H1 (cell line): ENCODE measurements at regions not wholly inside any gene's neighbourhood (a gene's known extent, or its start where the extent isn't known, plus 50 kb on each side); places are given as distances from the start of the nearest gene placed in this dataset.

Source experiments
- CTCF ChIA-PET: fragments of 300-600 bp; sonication (Branson Sonifier 250); formaldehyde crosslinking; loops from one replicate; lab custom pipeline; 2021; ENCODE audit not compliant: partially characterized antibody; lab: Charles Lee
- POLR2A ChIA-PET: fragments of 300-600 bp; sonication (Branson Sonifier 250); formaldehyde crosslinking; loops from one replicate; lab custom pipeline; 2021; ENCODE audit warnings: inconsistent platforms; ENCODE audit not compliant: partially characterized antibody; lab: Charles Lee
- DNase-seq, 2 experiments: peaks; one replicate each; pipeline versions ENCODE4 v3.0.0 to v3.0.0-alpha.2; 2010 to 2022; ENCODE audit warnings: low spot score in 2 of 2, low read depth in 1 of 2, mixed read lengths in 1 of 2
- FAIRE-seq: peaks from 2 replicates; lab custom pipeline; 2011; peaks lifted over from hg19 to GRCh38; lab: Jason Lieb, UNC
- H2AFZ ChIP-seq: 2 replicates; pipeline ENCODE4 v1.8.1; 2012; ENCODE audit warnings: low read length, inconsistent platforms
- H2AK5ac ChIP-seq: 2 replicates; pipeline ENCODE4 v1.6.1; 2013; ENCODE audit warnings: low read depth, low read length
- H2BK120ac ChIP-seq: replicated peaks from 2 replicates; pipeline ENCODE3; 2013; ENCODE audit warnings: low read depth, low read length, inconsistent platforms
- H2BK12ac ChIP-seq: 2 replicates; pipeline ENCODE4 v1.6.1; 2013; ENCODE audit warnings: low read depth, low read length
- H2BK15ac ChIP-seq: 2 replicates; pipeline ENCODE4 v1.6.1; 2013; ENCODE audit warnings: low read length
- H2BK20ac ChIP-seq: 2 replicates; pipeline ENCODE4 v1.6.1; 2013; ENCODE audit warnings: low read length
- H2BK5ac ChIP-seq: 2 replicates; pipeline ENCODE4 v1.6.1; 2013; ENCODE audit warnings: low read depth, low read length
- H3K14ac ChIP-seq: 2 replicates; pipeline ENCODE4 v1.6.1; 2013; ENCODE audit warnings: inconsistent platforms; ENCODE audit not compliant: insufficient read length
- H3K18ac ChIP-seq: 2 replicates; pipeline ENCODE4 v1.6.1; 2013; ENCODE audit warnings: low read length; ENCODE audit errors: extremely low read depth
- H3K23ac ChIP-seq: 2 replicates; pipeline ENCODE4 v1.6.1; 2013; ENCODE audit warnings: inconsistent platforms; ENCODE audit not compliant: insufficient read length
- H3K23me2 ChIP-seq: 2 replicates; pipeline ENCODE4 v1.6.1; 2013; ENCODE audit warnings: low read depth, low read length
- H3K27ac ChIP-seq: 2 replicates; pipeline ENCODE4 v1.6.1; 2011; ENCODE audit warnings: low read depth, low read length, inconsistent platforms
- H3K27me3 ChIP-seq, 4 experiments: replicated peaks in 1 of 4; 1 replicate in 1 of 4; 2 replicates in 3 of 4; pipeline versions ENCODE4 v1.6.1 to v1.8.1; 2011 to 2013; ENCODE audit warnings: low read length in 3 of 4, mild to moderate bottlenecking in 3 of 4, inconsistent platforms in 2 of 4, mixed read lengths in 2 of 4, moderate library complexity in 1 of 4; ENCODE audit not compliant: control insufficient read depth in 3 of 4, insufficient read depth in 3 of 4; ENCODE audit errors: extremely low read depth in 1 of 4
- H3K36me3 ChIP-seq, 4 experiments: 2 replicates each; pipeline versions ENCODE4 v1.6.1 to v1.8.1; 2011 to 2013; ENCODE audit warnings: mild to moderate bottlenecking in 4 of 4, low read length in 3 of 4, moderate library complexity in 2 of 4, control low read depth in 1 of 4, inconsistent platforms in 1 of 4; ENCODE audit not compliant: insufficient read depth in 4 of 4, control insufficient read depth in 2 of 4
- H3K4ac ChIP-seq: replicated peaks from 2 replicates; pipeline ENCODE3; 2013; ENCODE audit warnings: low read length, low read depth, mixed read lengths, inconsistent platforms; ENCODE audit not compliant: insufficient read length
- H3K4me1 ChIP-seq, 4 experiments: replicated peaks in 1 of 4; 1 replicate in 1 of 4; 2 replicates in 3 of 4; pipeline versions ENCODE4 v1.6.1 to v1.8.1; 2011 to 2013; ENCODE audit warnings: low read length in 3 of 4, inconsistent platforms in 2 of 4, mixed read lengths in 1 of 4; ENCODE audit not compliant: insufficient read depth in 4 of 4, control insufficient read depth in 3 of 4
- H3K4me2 ChIP-seq, 2 experiments: 2 replicates each; pipeline versions ENCODE4 v1.6.1 to v1.8.1; 2011 to 2013; ENCODE audit warnings: low read depth in 2 of 2, low read length in 2 of 2, control low read depth in 1 of 2, inconsistent platforms in 1 of 2, mild to moderate bottlenecking in 1 of 2; ENCODE audit not compliant: insufficient read depth in 1 of 2
- H3K4me3 ChIP-seq, 4 experiments: fragments of 200-600, 300-600 bp in 1 of 4; sonication (generic), shearing (Covaris generic), sonication (Bioruptor Twin) in 1 of 4; 2 replicates each; pipeline versions ENCODE4 v1.5.1 to v1.8.1; 2011 to 2016; ENCODE audit warnings: low read length in 4 of 4, low read depth in 3 of 4, control low read depth in 2 of 4, inconsistent platforms in 2 of 4, mild to moderate bottlenecking in 2 of 4, mixed read lengths in 1 of 4, moderate library complexity in 1 of 4; ENCODE audit not compliant: insufficient read depth in 2 of 4; ENCODE audit errors: extremely low read depth in 1 of 4
- H3K56ac ChIP-seq: replicated peaks from 2 replicates; pipeline ENCODE3; 2013; ENCODE audit warnings: low read depth, mild to moderate bottlenecking, mixed read lengths, low read length, inconsistent platforms; ENCODE audit not compliant: insufficient read length
- H3K79me1 ChIP-seq: 2 replicates; pipeline ENCODE4 v1.6.1; 2013; ENCODE audit warnings: low read depth, low read length, control low read depth
- H3K79me2 ChIP-seq, 2 experiments: 2 replicates each; pipeline versions ENCODE4 v1.6.1 to v1.8.1; 2012 to 2013; ENCODE audit warnings: low read length in 2 of 2, mild to moderate bottlenecking in 2 of 2, inconsistent platforms in 1 of 2; ENCODE audit not compliant: insufficient read depth in 2 of 2, control insufficient read depth in 1 of 2
- H3K9ac ChIP-seq, 4 experiments: replicated peaks in 1 of 4; 1 replicate in 1 of 4; 2 replicates in 3 of 4; pipeline versions ENCODE4 v1.6.1 to v1.8.1; 2011 to 2013; ENCODE audit warnings: low read depth in 3 of 4, low read length in 3 of 4, control low read depth in 2 of 4, mild to moderate bottlenecking in 2 of 4, moderate library complexity in 2 of 4, inconsistent platforms in 1 of 4; ENCODE audit errors: extremely low read depth in 1 of 4
- H3K9me3 ChIP-seq, 2 experiments: 2 replicates each; pipeline versions ENCODE4 v1.6.1 to v1.8.1; 2012 to 2013; ENCODE audit warnings: mild to moderate bottlenecking in 2 of 2, moderate library complexity in 2 of 2, control low read depth in 1 of 2, inconsistent platforms in 1 of 2, low read depth in 1 of 2, low read length in 1 of 2, mixed read lengths in 1 of 2; ENCODE audit not compliant: insufficient read depth in 2 of 2
- H4K20me1 ChIP-seq, 2 experiments: replicated peaks in 1 of 2; 2 replicates each; pipeline versions ENCODE3 to v1.8.1; 2011 to 2013; ENCODE audit warnings: inconsistent platforms in 2 of 2, low read length in 2 of 2, mild to moderate bottlenecking in 1 of 2; ENCODE audit not compliant: insufficient read depth in 2 of 2, control insufficient read depth in 1 of 2
- H4K5ac ChIP-seq: 2 replicates; pipeline ENCODE4 v1.6.1; 2013; ENCODE audit warnings: low read length, low read depth, mixed read lengths, inconsistent platforms; ENCODE audit not compliant: insufficient read length
- H4K8ac ChIP-seq: 2 replicates; pipeline ENCODE4 v1.8.0; 2013; ENCODE audit warnings: mild to moderate bottlenecking, moderate library complexity, low read length, inconsistent platforms; ENCODE audit not compliant: insufficient read depth; ENCODE audit errors: extremely low read depth
- H4K91ac ChIP-seq: replicated peaks from 2 replicates; pipeline ENCODE3; 2013; ENCODE audit warnings: low read length, mixed read lengths, inconsistent platforms; ENCODE audit not compliant: insufficient read length
- ATF3 ChIP-seq: IDR thresholded peaks from 2 replicates; pipeline ENCODE4 v1.6.1; 2011; ENCODE audit warnings: low read depth, mild to moderate bottlenecking, low read length; ENCODE audit not compliant: insufficient read depth
- BACH1 ChIP-seq: IDR thresholded peaks from 2 replicates; pipeline ENCODE4 v1.6.1; 2012; ENCODE audit warnings: low read length, improper control_type of control experiment
- BCL11A ChIP-seq, 2 experiments: IDR thresholded peaks; one replicate each; pipeline ENCODE4 v1.6.1; 2011; ENCODE audit warnings: low read depth in 2 of 2, low read length in 2 of 2, mild to moderate bottlenecking in 2 of 2
- CBX5 ChIP-seq: fragments of 300-800, 300-1000 bp; sonication (generic); IDR thresholded peaks from 2 replicates; pipeline ENCODE4 v1.7.1; 2016; ENCODE audit warnings: antibody characterized with exemption, low read length, low read depth
- CHD2 ChIP-seq: IDR thresholded peaks from 2 replicates; pipeline ENCODE4 v1.6.1; 2012; ENCODE audit warnings: low read length, improper control_type of control experiment
- CREB1 ChIP-seq: IDR thresholded peaks from 2 replicates; pipeline ENCODE4 v1.6.1; 2012; ENCODE audit warnings: inconsistent platforms
- E2F6 ChIP-seq: IDR thresholded peaks from 2 replicates; pipeline ENCODE4 v1.6.1; 2012; ENCODE audit warnings: inconsistent platforms
- KDM1A ChIP-seq: fragments of 200-600, 300-600 bp; sonication (generic); IDR thresholded peaks from 2 replicates; pipeline ENCODE4 v1.7.1; 2016; ENCODE audit warnings: mild to moderate bottlenecking, low read length, borderline replicate concordance
- KDM4A ChIP-seq: IDR thresholded peaks from one replicate; pipeline ENCODE4 v1.7.1; 2012; ENCODE audit warnings: low read depth, mild to moderate bottlenecking, moderate library complexity, low read length, inconsistent platforms; ENCODE audit not compliant: severe bottlenecking
- NANOG ChIP-seq: IDR thresholded peaks from 2 replicates; pipeline ENCODE4 v1.6.1; 2011; ENCODE audit warnings: low read length, low read depth, mild to moderate bottlenecking, inconsistent platforms; ENCODE audit not compliant: insufficient read depth, poor library complexity, severe bottlenecking
- PHF8 ChIP-seq: fragments of 200-600 bp; sonication (generic); conservative IDR thresholded peaks from 2 replicates; pipeline ENCODE4 v1.7.1; 2012; ENCODE audit warnings: low read depth, mild to moderate bottlenecking, inconsistent platforms, low read length, moderate library complexity
- POU5F1 ChIP-seq: IDR thresholded peaks from 2 replicates; pipeline ENCODE4 v1.6.1; 2011; ENCODE audit warnings: low read depth, mild to moderate bottlenecking, low read length, moderate library complexity
- SP2 ChIP-seq: IDR thresholded peaks from 2 replicates; pipeline ENCODE4 v1.6.1; 2012; ENCODE audit warnings: mild to moderate bottlenecking, low read length, inconsistent platforms
- SP4 ChIP-seq: IDR thresholded peaks from 2 replicates; pipeline ENCODE4 v1.6.1; 2012; ENCODE audit warnings: low read length, inconsistent platforms
- ZNF274 ChIP-seq: IDR thresholded peaks from 2 replicates; pipeline ENCODE4 v1.7.0; 2012; ENCODE audit warnings: low read length, borderline replicate concordance; ENCODE audit errors: extremely low read depth
- WGBS, 2 experiments: shearing (Covaris generic) in 1 of 2; methylation state at CpG; one replicate each; pipeline versions ENCODE4 v1.1.6 to v1.1.7; 2013 to 2015; ENCODE audit warnings: low lambda C conversion rate in 2 of 2, mixed read lengths in 2 of 2, inconsistent platforms in 1 of 2, low coverage in 1 of 2, missing lambda C conversion rate in 1 of 2; ENCODE audit not compliant: insufficient replicate concordance in 2 of 2, insufficient coverage in 1 of 2, insufficient read length in 1 of 2; ENCODE audit errors: extremely low coverage in 1 of 2, missing lambda C conversion rate in 1 of 2; 5-methylcytosine and 5-hydroxymethylcytosine counted together

- H3K79me2 ChIP-seq: no peaks in the 10 kb centered on the region
- H4K5ac ChIP-seq: no peak overlapping the region
- H2BK120ac ChIP-seq: no peak overlapping the region
- no peak overlapping the region for H3K18ac ChIP-seq
- no peak overlapping the region for H2BK12ac ChIP-seq
- no peak overlapping the region for H3K27ac ChIP-seq
- no peak overlapping the region for H3K23ac ChIP-seq
- ChIA-PET CTCF (interaction anchor here (0.9 to 1.6 kb wide), 5 partner anchors 11 to 95 kb away, joined by 3 to 4 read pairs (median 4); no protein-coding TSS in a partner anchor), POLR2A (no interaction called here)
- H3K14ac ChIP-seq: no peak overlapping the region
- FAIRE-seq: no peak
- H2AK5ac ChIP-seq: no peak overlapping the region
- H4K20me1 ChIP-seq: no peaks in the 10 kb centered on the region
- no peak overlapping the region for H3K9ac ChIP-seq
- H4K91ac ChIP-seq: no peak overlapping the region
- no peaks in the 10 kb centered on the region; a peak in 1 of 7 replicates for H3K4me1 ChIP-seq
- H3K9me3 ChIP-seq: no peaks in the 10 kb centered on the region
- H3K27me3 ChIP-seq: peaks cover 0 to 4% (median 0%) of the 10 kb centered on the region in 4 experiments; a peak in 1 of 7 replicates
- H3K56ac ChIP-seq: no peak overlapping the region
- DNase-seq: no peak
- H2BK5ac ChIP-seq: no peak overlapping the region
- WGBS, 2 experiments: 86% methylated on average over 6 of the region's 6 CpGs; no CpG with 5 or more reads in 1 of the 2 experiments
- no peak overlapping the region for H2BK15ac ChIP-seq
- H2AFZ ChIP-seq: no peak overlapping the region
- TF ChIP-seq ZNF274: no peak
- no peak for TF ChIP-seq PHF8
- no peak for TF ChIP-seq CREB1
- no peak for TF ChIP-seq E2F6
- TF ChIP-seq POU5F1: no peak
- no peak for TF ChIP-seq NANOG
- no peak for TF ChIP-seq ATF3
- TF ChIP-seq CHD2: no peak
- TF ChIP-seq CBX5: no peak
- TF ChIP-seq SP4: no peak
- TF ChIP-seq BACH1: no peak
- TF ChIP-seq KDM4A: no peak
- TF ChIP-seq KDM1A: no peak
- TF ChIP-seq SP2: no peak
- no peak for TF ChIP-seq BCL11A (IDR thresholded peaks at IDR 0.05; ENCODE audit: low read depth in 2 of 2, low read length in 2 of 2)
- H2BK20ac ChIP-seq: no peak overlapping the region
- no peak overlapping the region for H4K8ac ChIP-seq
- H3K4me3 ChIP-seq: no peak overlapping the region
- H3K4ac ChIP-seq: no peak overlapping the region
- no peaks in the 10 kb centered on the region for H3K36me3 ChIP-seq
- H3K23me2 ChIP-seq: no peaks in the 10 kb centered on the region; the same call in 1 of the 2 replicates
- no peak overlapping the region for H3K4me2 ChIP-seq
- no peaks in the 10 kb centered on the region for H3K79me1 ChIP-seq
These were observed 226.9 kb downstream of the BUD13 start for GRCh38 chr11:116545912-116546311.
